Smooth muscle cell (in vitro differentiated cells): ENCODE measurements at regions not wholly inside any gene's neighbourhood (a gene's known extent, or its start where the extent isn't known, plus 50 kb on each side); places are given as distances from the start of the nearest gene placed in this dataset.

ENCODE experiments used
- DNase-seq: peaks from one replicate; lab custom pipeline; 2025; ENCODE audit not compliant: unreplicated experiment; lab: John Stamatoyannopoulos, UW
- H2AFZ ChIP-seq: fragments of 200-600 bp; sonication (generic); 2 replicates; pipeline ENCODE4 v1.6.0; 2016; ENCODE audit warnings: antibody characterized with exemption, low read depth, mild to moderate bottlenecking
- H3F3A ChIP-seq: fragments of 200-600 bp; sonication (generic); 2 replicates; pipeline ENCODE4 v1.6.0; 2017; ENCODE audit warnings: antibody characterized with exemption, low read depth
- H3K27ac ChIP-seq: fragments of 200-600 bp; sonication (generic); 2 replicates; pipeline ENCODE4 v1.5.1; 2016; ENCODE audit warnings: low read depth, mild to moderate bottlenecking
- H3K27me3 ChIP-seq: fragments of 200-600 bp; sonication (generic); 2 replicates; pipeline ENCODE4 v1.6.1; 2016; ENCODE audit warnings: low read depth, mild to moderate bottlenecking
- H3K36me3 ChIP-seq: fragments of 200-600 bp; sonication (generic); 2 replicates; pipeline ENCODE4 v1.5.1; 2016; ENCODE audit warnings: low read depth
- H3K4me1 ChIP-seq: fragments of 200-600 bp; sonication (generic); 2 replicates; pipeline ENCODE4 v1.5.1; 2016; ENCODE audit warnings: low read depth
- H3K4me2 ChIP-seq: fragments of 200-600 bp; sonication (generic); 2 replicates; pipeline ENCODE4 v1.6.0; 2016; ENCODE audit warnings: mild to moderate bottlenecking
- H3K4me3 ChIP-seq: fragments of 200-600 bp; sonication (generic); 2 replicates; pipeline ENCODE4 v1.5.1; 2016; ENCODE audit warnings: mild to moderate bottlenecking
- H3K79me2 ChIP-seq: fragments of 200-600 bp; sonication (generic); 2 replicates; pipeline ENCODE4 v1.6.0; 2016; ENCODE audit warnings: low read depth, mild to moderate bottlenecking
- H3K9ac ChIP-seq: fragments of 200-600 bp; sonication (generic); 2 replicates; pipeline ENCODE4 v1.6.0; 2016; ENCODE audit warnings: low read depth
- H3K9me3 ChIP-seq: fragments of 200-600 bp; sonication (generic); replicated peaks from 2 replicates; pipeline ENCODE4 v1.5.1; 2016; ENCODE audit warnings: low read depth
- H4K20me1 ChIP-seq: fragments of 200-600 bp; sonication (generic); 2 replicates; pipeline ENCODE4 v1.6.0; 2016; ENCODE audit warnings: low read depth
- WGBS: methylation state at CpG from one replicate; pipeline ENCODE4 v1.1.7; 2016; ENCODE audit warnings: low lambda C conversion rate; 5-methylcytosine and 5-hydroxymethylcytosine counted together
- TF ChIP-seq, protein P1 (sequence below): fragments of 200-600 bp; sonication (generic); IDR thresholded peaks from 2 replicates; pipeline ENCODE4 v1.5.1; 2017; ENCODE audit warnings: borderline replicate concordance, mild to moderate bottlenecking, antibody characterized with exemption; ENCODE audit not compliant: insufficient read depth, poor library complexity, severe bottlenecking

DNA sequence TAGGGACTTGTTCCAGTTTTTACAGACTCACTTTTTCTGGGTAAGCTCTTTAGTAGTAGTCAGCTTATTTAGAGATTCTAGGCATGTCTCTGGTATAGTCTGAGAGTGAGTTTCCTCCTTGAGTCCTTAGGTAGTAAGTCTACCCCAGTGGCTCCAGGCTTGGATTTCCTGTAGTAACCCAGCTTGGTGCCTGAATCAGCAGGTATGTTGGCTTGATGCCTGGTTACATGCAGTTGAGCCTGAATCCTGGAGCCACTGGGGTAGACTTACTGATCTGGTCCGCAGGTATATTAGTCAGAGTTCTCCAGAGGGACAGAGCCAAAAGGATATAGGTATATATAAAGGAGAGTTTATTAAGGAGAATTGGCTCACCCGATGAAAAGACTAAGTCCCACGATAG lies 85.8 kb upstream of the RBMS3 start:
- Histone ChIP-seq H3K4me3 (no peak overlapping the region), H3K27ac (no peak overlapping the region), H3K27me3 (no peaks in the 10 kb centered on the region), H4K20me1 (no peaks in the 10 kb centered on the region), H2AFZ (no peak overlapping the region), H3F3A (no peaks in the 10 kb centered on the region), H3K9ac (no peak overlapping the region), H3K9me3 (no peaks in the 10 kb centered on the region), H3K36me3 (peaks cover 10% of the 10 kb centered on the region), H3K79me2 (no peaks in the 10 kb centered on the region), H3K4me1 (no peaks in the 10 kb centered on the region), H3K4me2 (no peak overlapping the region)
- no peak for DNase-seq
- 31% methylated on average over 3 of the region's 3 CpGs for WGBS
- TF ChIP-seq, protein P1, sequence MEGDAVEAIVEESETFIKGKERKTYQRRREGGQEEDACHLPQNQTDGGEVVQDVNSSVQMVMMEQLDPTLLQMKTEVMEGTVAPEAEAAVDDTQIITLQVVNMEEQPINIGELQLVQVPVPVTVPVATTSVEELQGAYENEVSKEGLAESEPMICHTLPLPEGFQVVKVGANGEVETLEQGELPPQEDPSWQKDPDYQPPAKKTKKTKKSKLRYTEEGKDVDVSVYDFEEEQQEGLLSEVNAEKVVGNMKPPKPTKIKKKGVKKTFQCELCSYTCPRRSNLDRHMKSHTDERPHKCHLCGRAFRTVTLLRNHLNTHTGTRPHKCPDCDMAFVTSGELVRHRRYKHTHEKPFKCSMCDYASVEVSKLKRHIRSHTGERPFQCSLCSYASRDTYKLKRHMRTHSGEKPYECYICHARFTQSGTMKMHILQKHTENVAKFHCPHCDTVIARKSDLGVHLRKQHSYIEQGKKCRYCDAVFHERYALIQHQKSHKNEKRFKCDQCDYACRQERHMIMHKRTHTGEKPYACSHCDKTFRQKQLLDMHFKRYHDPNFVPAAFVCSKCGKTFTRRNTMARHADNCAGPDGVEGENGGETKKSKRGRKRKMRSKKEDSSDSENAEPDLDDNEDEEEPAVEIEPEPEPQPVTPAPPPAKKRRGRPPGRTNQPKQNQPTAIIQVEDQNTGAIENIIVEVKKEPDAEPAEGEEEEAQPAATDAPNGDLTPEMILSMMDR: no peak

DNA sequence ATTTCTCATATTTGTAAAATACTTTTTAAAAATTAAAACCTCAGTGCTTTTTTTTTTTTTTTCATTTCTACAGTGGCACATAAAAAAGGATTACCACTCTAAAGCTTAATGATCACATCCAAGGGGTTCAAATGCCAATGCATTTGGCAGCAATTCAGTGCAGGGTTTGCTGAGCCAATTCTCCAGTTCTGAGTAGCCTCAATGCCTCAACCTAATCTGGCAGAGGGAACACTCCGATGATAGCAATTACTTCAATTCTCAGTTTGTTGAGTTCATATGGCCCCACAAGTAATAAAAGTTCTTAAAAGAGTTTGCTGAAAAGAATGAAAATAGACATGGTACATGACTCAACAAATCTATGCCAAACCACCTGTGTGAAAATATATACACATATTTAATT lies 79.3 kb upstream of the RBMS3 start:
- Histone ChIP-seq H3K27ac (no peak overlapping the region), H3K9ac (no peak overlapping the region), H4K20me1 (no peaks in the 10 kb centered on the region), H2AFZ (no peak overlapping the region), H3K9me3 (no peaks in the 10 kb centered on the region), H3F3A (no peaks in the 10 kb centered on the region), H3K79me2 (no peaks in the 10 kb centered on the region), H3K36me3 (no peaks in the 10 kb centered on the region), H3K27me3 (no peaks in the 10 kb centered on the region), H3K4me2 (no peak overlapping the region), H3K4me3 (no peak overlapping the region), H3K4me1 (no peaks in the 10 kb centered on the region)
- 77% methylated on average over 1 of the region's 1 CpG for WGBS
- no peak for DNase-seq
- TF ChIP-seq, protein P1: no peak

DNA sequence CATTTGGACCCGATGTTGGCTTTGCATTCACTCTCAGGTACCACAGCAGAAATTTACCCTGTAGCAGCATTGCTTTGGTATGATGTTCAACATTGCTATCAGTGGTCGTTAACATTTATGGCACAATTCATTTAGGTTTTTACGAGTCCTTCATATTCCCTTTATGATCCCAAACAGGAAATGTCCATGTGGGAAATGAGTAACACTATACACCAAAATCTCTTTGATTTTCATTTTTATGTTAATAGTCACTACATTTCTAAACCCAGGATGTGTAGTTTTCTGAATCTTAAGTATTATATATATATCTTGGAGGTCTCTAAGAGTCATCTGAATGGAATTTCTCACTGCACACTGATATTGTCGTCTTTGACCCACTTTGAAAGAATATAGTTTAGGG lies 78.5 kb upstream of the RBMS3 start:
- H3K9me3 ChIP-seq: no peaks in the 10 kb centered on the region
- WGBS: 40% methylated on average over 4 of the region's 4 CpGs
- no peaks in the 10 kb centered on the region for H3K27me3 ChIP-seq
- H3K27ac ChIP-seq: no peak overlapping the region
- no peaks in the 10 kb centered on the region for H4K20me1 ChIP-seq
- no peaks in the 10 kb centered on the region for H3K36me3 ChIP-seq
- H3F3A ChIP-seq: no peaks in the 10 kb centered on the region
- H3K4me3 ChIP-seq: no peak overlapping the region
- H2AFZ ChIP-seq: no peak overlapping the region
- no peaks in the 10 kb centered on the region for H3K4me1 ChIP-seq
- TF ChIP-seq, protein P1: no peak
- no peak overlapping the region for H3K4me2 ChIP-seq
- no peak for DNase-seq
- H3K9ac ChIP-seq: no peak overlapping the region
- H3K79me2 ChIP-seq: no peaks in the 10 kb centered on the region

DNA sequence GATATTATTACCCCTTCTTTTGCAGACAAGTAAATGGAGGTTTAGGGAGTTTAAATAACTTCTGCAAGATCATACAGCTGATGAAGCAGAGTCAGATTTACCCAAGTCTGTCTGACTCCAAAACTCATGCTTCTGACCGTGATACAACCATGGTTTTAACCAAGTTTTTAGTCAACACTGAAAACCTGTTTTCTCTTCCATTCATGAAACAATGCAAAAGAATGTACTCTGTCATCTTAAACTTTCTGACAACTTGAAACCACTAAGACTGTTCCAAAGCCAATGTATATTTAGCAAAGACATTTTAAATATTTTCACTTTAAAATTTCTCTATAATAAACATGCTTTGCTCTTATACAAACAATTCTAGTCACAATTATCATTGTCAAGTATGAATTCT lies 77.0 kb upstream of the RBMS3 start:
- no peak overlapping the region for H3K4me2 ChIP-seq
- no peak for DNase-seq

More for the DNA sequence above, 77.0 kb upstream of the RBMS3 start:
- WGBS: 69% methylated on average over 1 of the region's 1 CpG
- TF ChIP-seq, protein P1: no peak
- H3K27me3 ChIP-seq: no peaks in the 10 kb centered on the region
- no peak overlapping the region for H3K27ac ChIP-seq
- H4K20me1 ChIP-seq: no peaks in the 10 kb centered on the region
- no peaks in the 10 kb centered on the region for H3K9me3 ChIP-seq
- no peaks in the 10 kb centered on the region for H3K4me1 ChIP-seq
- no peak overlapping the region for H2AFZ ChIP-seq
- no peaks in the 10 kb centered on the region for H3K36me3 ChIP-seq
- H3K79me2 ChIP-seq: no peaks in the 10 kb centered on the region
- H3F3A ChIP-seq: no peaks in the 10 kb centered on the region
- H3K4me3 ChIP-seq: no peak overlapping the region
- no peak overlapping the region for H3K9ac ChIP-seq
